ENCODE measurements at regions not wholly inside any gene's neighbourhood (a gene's known extent, or its start where the extent isn't known, plus 50 kb on each side); places are given as distances from the start of the nearest gene placed in this dataset.
A peak's percentile ranks its signal among the peaks of the same experiment; 100 is the strongest.

GRCh38 chr1:100613817-100614559, 76.0 kb downstream of the GPR88 start:
- no peak for DNase-seq (ENCODE audit: low read depth, low spot score)
- H3K4me3 ChIP-seq (ENCODE audit: low read length): no peak overlapping the region
- H3K9me3 ChIP-seq (ENCODE audit: control insufficient read depth, insufficient read depth, low read length): no peaks in the 10 kb centered on the region
- H3K4me1 ChIP-seq (ENCODE audit: control insufficient read depth, insufficient read depth, low read length): no peaks in the 10 kb centered on the region
- H3K36me3 ChIP-seq (ENCODE audit: control insufficient read depth, insufficient read depth, low read length): no peaks in the 10 kb centered on the region
- WGBS (ENCODE audit: insufficient coverage, insufficient read length): no CpG with 5 or more reads among the region's 3 CpGs
- no peak overlapping the region for H3K27ac ChIP-seq (ENCODE audit: low read length)
- H3K27me3 ChIP-seq (ENCODE audit: control insufficient read depth, insufficient read depth, low read length): no peaks in the 10 kb centered on the region

DNA sequence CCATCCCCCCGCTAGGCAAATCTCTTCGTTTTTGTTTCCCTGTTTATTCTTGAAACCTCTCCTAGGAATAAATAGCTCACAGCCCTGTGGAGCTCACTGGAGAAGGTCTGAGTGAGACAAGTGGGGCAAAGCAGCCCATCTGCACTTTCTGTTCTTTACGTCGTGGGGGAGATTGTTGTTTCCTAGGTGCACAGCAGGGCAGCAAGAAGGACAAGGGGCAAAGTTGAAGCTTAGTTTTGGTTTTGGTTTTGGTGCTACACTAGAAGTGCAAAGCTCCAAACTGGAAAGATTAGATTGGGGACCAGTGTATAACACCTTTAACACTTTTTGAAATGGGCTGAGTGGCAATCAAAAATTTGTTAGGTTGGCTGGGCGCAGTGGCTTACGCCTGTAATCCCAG, 76.6 kb downstream of the GPR88 start:
- Histone ChIP-seq H3K36me3 (ENCODE audit: control insufficient read depth, insufficient read depth, low read length) (no peaks in the 10 kb centered on the region), H3K4me3 (ENCODE audit: low read length) (no peak overlapping the region), H3K4me1 (ENCODE audit: control insufficient read depth, insufficient read depth, low read length) (no peaks in the 10 kb centered on the region), H3K27me3 (ENCODE audit: control insufficient read depth, insufficient read depth, low read length) (no peaks in the 10 kb centered on the region), H3K27ac (ENCODE audit: low read length) (no peak overlapping the region), H3K9me3 (ENCODE audit: control insufficient read depth, insufficient read depth, low read length) (no peaks in the 10 kb centered on the region)
- no peak for DNase-seq (ENCODE audit: low read depth, low spot score)
- no CpG with 5 or more reads among the region's 6 CpGs for WGBS (ENCODE audit: insufficient coverage, insufficient read length)

GRCh38 chr1:100615686-100616085, 77.7 kb downstream of the GPR88 start:
- Histone ChIP-seq H3K27me3 (ENCODE audit: control insufficient read depth, insufficient read depth, low read length) (no peaks in the 10 kb centered on the region), H3K4me3 (ENCODE audit: low read length) (no peak overlapping the region), H3K4me1 (ENCODE audit: control insufficient read depth, insufficient read depth, low read length) (no peaks in the 10 kb centered on the region), H3K27ac (ENCODE audit: low read length) (no peak overlapping the region), H3K36me3 (ENCODE audit: control insufficient read depth, insufficient read depth, low read length) (no peaks in the 10 kb centered on the region), H3K9me3 (ENCODE audit: control insufficient read depth, insufficient read depth, low read length) (no peaks in the 10 kb centered on the region)
- WGBS (ENCODE audit: insufficient coverage, insufficient read length): no CpG with 5 or more reads among the region's 4 CpGs
- no peak for DNase-seq (ENCODE audit: low read depth, low spot score)

- Histone ChIP-seq H3K4me3 (ENCODE audit: low read length) (no peak overlapping the region), H3K27me3 (ENCODE audit: control insufficient read depth, insufficient read depth, low read length) (no peaks in the 10 kb centered on the region), H3K4me1 (ENCODE audit: control insufficient read depth, insufficient read depth, low read length) (no peaks in the 10 kb centered on the region), H3K27ac (ENCODE audit: low read length) (no peak overlapping the region), H3K9me3 (ENCODE audit: control insufficient read depth, insufficient read depth, low read length) (no peaks in the 10 kb centered on the region), H3K36me3 (ENCODE audit: control insufficient read depth, insufficient read depth, low read length) (no peaks in the 10 kb centered on the region)
- no peak for DNase-seq (ENCODE audit: low read depth, low spot score)
- no CpG with 5 or more reads among the region's 4 CpGs for WGBS (ENCODE audit: insufficient coverage, insufficient read length)
Observed at GRCh38 chr1:100616121-100616621, 78.2 kb downstream of the GPR88 start.

DNA sequence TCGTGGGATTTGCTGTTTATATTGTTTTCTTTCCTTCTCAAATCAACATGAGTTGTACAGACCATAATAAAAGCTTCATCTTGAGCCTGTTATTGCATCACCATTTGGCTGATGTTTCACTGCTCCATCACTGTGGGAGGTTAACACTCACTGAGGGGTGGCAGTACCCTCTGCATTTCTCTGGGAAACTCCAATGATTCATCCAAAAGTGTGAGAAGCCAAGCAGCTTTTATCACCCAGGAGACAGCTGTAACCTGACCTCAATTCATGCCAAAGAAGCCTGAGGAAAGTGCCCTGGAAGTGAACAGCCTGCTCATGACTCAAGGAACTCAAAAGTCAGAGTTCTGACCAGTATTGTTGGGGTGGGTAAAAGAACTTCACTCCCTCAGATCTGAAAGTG, 84.1 kb downstream of the GPR88 start:
- peak; percentile 13 for DNase-seq (ENCODE audit: low read depth, low spot score)
- Histone ChIP-seq H3K4me3 (ENCODE audit: low read length) (no peak overlapping the region), H3K27me3 (ENCODE audit: control insufficient read depth, insufficient read depth, low read length) (no peaks in the 10 kb centered on the region), H3K9me3 (ENCODE audit: control insufficient read depth, insufficient read depth, low read length) (no peaks in the 10 kb centered on the region), H3K36me3 (ENCODE audit: control insufficient read depth, insufficient read depth, low read length) (no peaks in the 10 kb centered on the region), H3K4me1 (ENCODE audit: control insufficient read depth, insufficient read depth, low read length) (no peaks in the 10 kb centered on the region), H3K27ac (ENCODE audit: low read length) (no peak overlapping the region)
- WGBS (ENCODE audit: insufficient coverage, insufficient read length): 100% methylated on average over 1 of the region's 1 CpG

- no peak overlapping the region for H3K4me3 ChIP-seq (ENCODE audit: low read length)
- no peaks in the 10 kb centered on the region for H3K9me3 ChIP-seq (ENCODE audit: control insufficient read depth, insufficient read depth, low read length)
- no peaks in the 10 kb centered on the region for H3K4me1 ChIP-seq (ENCODE audit: control insufficient read depth, insufficient read depth, low read length)
- no peaks in the 10 kb centered on the region for H3K27me3 ChIP-seq (ENCODE audit: control insufficient read depth, insufficient read depth, low read length)
- no CpG with 5 or more reads among the region's 1 CpG for WGBS (ENCODE audit: insufficient coverage, insufficient read length)
- no peak for DNase-seq (ENCODE audit: low read depth, low spot score)
- H3K27ac ChIP-seq (ENCODE audit: low read length): no peak overlapping the region
- no peaks in the 10 kb centered on the region for H3K36me3 ChIP-seq (ENCODE audit: control insufficient read depth, insufficient read depth, low read length)
Observed at GRCh38 chr1:100622506-100622905, 84.6 kb downstream of the GPR88 start.

DNA sequence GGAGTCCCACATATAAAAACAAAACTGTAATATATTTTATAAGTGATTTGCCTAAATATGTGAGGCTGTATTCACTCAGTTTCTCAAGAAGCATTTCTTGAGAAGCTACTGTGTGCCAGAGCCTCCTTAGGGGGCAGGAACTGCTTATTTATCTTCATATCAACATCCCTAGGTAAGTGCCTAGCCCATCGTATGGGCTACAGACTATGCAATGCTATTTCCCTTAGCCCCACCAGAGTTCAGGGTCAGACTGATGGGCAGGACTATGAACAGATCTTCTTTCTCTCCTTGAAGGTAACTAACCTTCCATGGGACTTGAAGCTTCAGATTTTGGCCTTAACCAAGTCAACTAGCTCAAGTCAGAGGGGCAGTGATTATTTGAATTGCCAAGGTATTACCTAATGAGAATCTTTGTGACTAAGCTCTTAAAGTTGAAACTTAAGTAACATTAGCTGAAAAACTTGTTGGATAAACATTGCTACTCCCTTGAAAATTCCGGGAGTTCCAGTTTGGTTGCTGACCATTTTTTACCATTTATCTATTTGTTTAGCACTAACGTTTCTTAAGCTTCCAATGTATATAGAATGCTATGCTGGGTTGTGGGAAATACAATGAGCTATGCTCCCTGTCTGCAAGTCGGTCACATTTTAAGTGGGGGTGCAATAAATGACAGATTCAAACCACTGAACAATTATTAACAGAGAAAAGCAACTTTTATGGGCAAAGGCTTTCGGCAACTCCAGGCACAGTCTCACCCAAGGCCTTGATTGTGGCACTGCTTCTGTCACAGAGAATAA, 85.2 kb downstream of the GPR88 start:
- no CpG with 5 or more reads among the region's 5 CpGs for WGBS (ENCODE audit: insufficient coverage, insufficient read length)
- H3K36me3 ChIP-seq (ENCODE audit: control insufficient read depth, insufficient read depth, low read length): no peaks in the 10 kb centered on the region
- H3K4me3 ChIP-seq (ENCODE audit: low read length): no peak overlapping the region
- no peaks in the 10 kb centered on the region for H3K4me1 ChIP-seq (ENCODE audit: control insufficient read depth, insufficient read depth, low read length)
- no peak for DNase-seq (ENCODE audit: low read depth, low spot score)
- H3K27ac ChIP-seq (ENCODE audit: low read length): no peak overlapping the region
- no peaks in the 10 kb centered on the region for H3K9me3 ChIP-seq (ENCODE audit: control insufficient read depth, insufficient read depth, low read length)
- no peaks in the 10 kb centered on the region for H3K27me3 ChIP-seq (ENCODE audit: control insufficient read depth, insufficient read depth, low read length)

DNA sequence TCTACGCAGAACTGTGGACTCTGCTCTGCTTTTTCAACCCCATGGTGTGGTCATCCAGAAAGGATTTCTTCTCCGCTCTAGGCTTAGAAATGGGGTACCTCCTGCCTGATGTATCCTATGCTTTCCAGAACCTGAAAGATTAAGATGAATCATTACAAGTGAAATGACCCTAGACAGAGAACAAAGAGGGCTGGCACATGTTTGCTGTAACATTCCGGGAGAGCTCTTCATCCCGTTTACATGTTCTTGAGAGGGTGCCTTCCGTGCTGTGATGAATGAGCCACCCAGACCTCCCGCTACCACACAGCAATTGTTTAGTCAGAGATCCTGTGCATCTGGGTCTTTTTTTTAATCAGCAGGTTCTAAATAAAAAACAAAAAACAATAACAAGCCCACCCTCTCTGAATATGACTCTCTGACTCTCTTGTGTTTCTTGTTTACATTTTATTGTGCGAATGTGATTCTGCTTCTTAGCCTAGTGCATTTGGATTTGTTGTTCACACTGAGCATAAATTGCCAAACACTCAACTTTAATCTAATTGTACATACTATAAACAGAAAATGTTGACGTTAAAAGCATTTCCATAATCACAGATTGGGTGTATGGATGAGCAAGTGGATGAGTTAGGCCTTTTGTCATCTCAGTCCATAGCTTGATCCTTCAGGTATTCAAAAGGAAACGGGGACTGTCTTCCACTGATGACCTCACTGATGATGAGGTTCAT, 87.1 kb downstream of the GPR88 start:
- no peaks in the 10 kb centered on the region for H3K4me1 ChIP-seq (ENCODE audit: control insufficient read depth, insufficient read depth, low read length)
- no peaks in the 10 kb centered on the region for H3K27me3 ChIP-seq (ENCODE audit: control insufficient read depth, insufficient read depth, low read length)
- no peak overlapping the region for H3K4me3 ChIP-seq (ENCODE audit: low read length)
- DNase-seq (ENCODE audit: low read depth, low spot score): no peak
- WGBS (ENCODE audit: insufficient coverage, insufficient read length): no CpG with 5 or more reads among the region's 9 CpGs
- H3K27ac ChIP-seq (ENCODE audit: low read length): no peak overlapping the region
- no peaks in the 10 kb centered on the region for H3K9me3 ChIP-seq (ENCODE audit: control insufficient read depth, insufficient read depth, low read length)
- H3K36me3 ChIP-seq (ENCODE audit: control insufficient read depth, insufficient read depth, low read length): no peaks in the 10 kb centered on the region

- WGBS (ENCODE audit: insufficient coverage, insufficient read length): no CpG with 5 or more reads among the region's 3 CpGs
Observed at GRCh38 chr1:100626397-100626796, 88.5 kb downstream of the GPR88 start.

DNA sequence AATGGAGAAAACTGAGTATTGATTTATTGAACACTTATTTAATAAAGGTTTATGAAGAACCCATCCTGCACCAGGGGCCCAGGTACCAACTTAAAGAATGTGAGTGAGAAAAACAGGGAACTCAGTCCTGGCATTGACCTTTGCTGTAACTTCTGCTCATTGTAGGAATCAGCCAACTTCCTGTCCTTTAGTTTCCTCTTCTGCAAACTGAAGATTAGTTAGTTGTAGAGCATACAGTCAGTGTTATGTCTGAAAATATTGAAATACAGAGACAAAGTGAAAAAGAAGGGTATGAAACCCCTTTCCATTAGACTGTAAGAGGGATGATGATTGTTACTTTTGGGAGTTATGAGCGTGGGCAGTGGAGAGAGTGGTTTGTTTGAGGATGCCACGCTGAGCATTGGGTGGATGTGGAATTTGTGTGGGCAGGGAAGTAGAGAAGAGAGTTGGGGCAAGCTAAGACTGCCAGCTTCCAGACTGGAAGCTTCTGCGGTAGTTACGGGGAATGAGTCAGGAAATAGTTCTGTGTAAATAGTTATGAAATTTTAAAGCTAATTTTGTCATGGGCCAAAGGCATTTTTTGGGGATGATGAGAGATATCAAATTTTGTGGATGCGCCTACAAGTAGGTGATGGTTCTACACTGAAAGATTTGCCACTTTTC, 89.2 kb downstream of the GPR88 start:
- Histone ChIP-seq H3K9me3 (ENCODE audit: control insufficient read depth, insufficient read depth, low read length) (no peaks in the 10 kb centered on the region), H3K4me3 (ENCODE audit: low read length) (no peak overlapping the region), H3K27me3 (ENCODE audit: control insufficient read depth, insufficient read depth, low read length) (no peaks in the 10 kb centered on the region), H3K36me3 (ENCODE audit: control insufficient read depth, insufficient read depth, low read length) (no peaks in the 10 kb centered on the region), H3K4me1 (ENCODE audit: control insufficient read depth, insufficient read depth, low read length) (no peaks in the 10 kb centered on the region), H3K27ac (ENCODE audit: low read length) (no peak overlapping the region)
- no CpG with 5 or more reads among the region's 5 CpGs for WGBS (ENCODE audit: insufficient coverage, insufficient read length)
- DNase-seq (ENCODE audit: low read depth, low spot score): no peak

More at GRCh38 chr1:100626397-100626796, 88.5 kb downstream of the GPR88 start:
- H3K9me3 ChIP-seq (ENCODE audit: control insufficient read depth, insufficient read depth, low read length): no peaks in the 10 kb centered on the region
- H3K4me1 ChIP-seq (ENCODE audit: control insufficient read depth, insufficient read depth, low read length): no peaks in the 10 kb centered on the region
- no peak for DNase-seq (ENCODE audit: low read depth, low spot score)
- no peak overlapping the region for H3K27ac ChIP-seq (ENCODE audit: low read length)
- H3K36me3 ChIP-seq (ENCODE audit: control insufficient read depth, insufficient read depth, low read length): no peaks in the 10 kb centered on the region
- no peaks in the 10 kb centered on the region for H3K27me3 ChIP-seq (ENCODE audit: control insufficient read depth, insufficient read depth, low read length)
- H3K4me3 ChIP-seq (ENCODE audit: low read length): no peak overlapping the region
